ENCODE measurements at regions not wholly inside any gene's neighbourhood (a gene's known extent, or its start where the extent isn't known, plus 50 kb on each side); places are given as distances from the start of the nearest gene placed in this dataset.
A peak's percentile ranks its signal among the peaks of the same experiment; 100 is the strongest.

- H3K4me1 Mint-ChIP-seq (ENCODE audit: low read depth), result no peaks in the 10 kb centered on the region
- H3K9me3 Mint-ChIP-seq, result no peaks in the 10 kb centered on the region
- no peaks in the 10 kb centered on the region for H3K36me3 Mint-ChIP-seq (ENCODE audit: insufficient read depth in 2 of 2)
- H3K4me3 Mint-ChIP-seq, result no peak overlapping the region
- no peak for ATAC-seq (replicated peaks in 1 of 2)
- no peak overlapping the region for H3K27ac Mint-ChIP-seq
- H3K27me3 Mint-ChIP-seq (ENCODE audit: low read depth), result no peaks in the 10 kb centered on the region
- no peak for DNase-seq
Measured at GRCh38 chr20:11540558-11540957, 377.1 kb upstream of the BTBD3 start.

GRCh38 chr20:11542645-11543044 is 375.0 kb upstream of the BTBD3 start:
- ATAC-seq (replicated peaks in 1 of 2), result no peak
- DNase-seq, result no peak
- Mint-ChIP-seq H3K36me3 (ENCODE audit: insufficient read depth in 2 of 2) (no peaks in the 10 kb centered on the region), H3K27me3 (ENCODE audit: low read depth) (no peaks in the 10 kb centered on the region), H3K4me3 (no peak overlapping the region), H3K4me1 (ENCODE audit: low read depth) (no peaks in the 10 kb centered on the region), H3K27ac (no peak overlapping the region), H3K9me3 (no peaks in the 10 kb centered on the region)

GRCh38 chr20:11544029-11544678 is 373.5 kb upstream of the BTBD3 start:
- H3K27ac Mint-ChIP-seq, result no peak overlapping the region
- no peaks in the 10 kb centered on the region for H3K9me3 Mint-ChIP-seq
- DNase-seq (peak; percentile 4 to 36), ATAC-seq (replicated peaks in 1 of 2) (no peak)
- no peak overlapping the region for H3K4me3 Mint-ChIP-seq
- H3K27me3 Mint-ChIP-seq (ENCODE audit: low read depth), result no peaks in the 10 kb centered on the region
- H3K36me3 Mint-ChIP-seq (ENCODE audit: insufficient read depth in 2 of 2), result no peaks in the 10 kb centered on the region
- H3K4me1 Mint-ChIP-seq (ENCODE audit: low read depth), result no peaks in the 10 kb centered on the region

- no peak for ATAC-seq (replicated peaks in 1 of 2)
- Mint-ChIP-seq H3K27ac (no peak overlapping the region), H3K4me3 (no peak overlapping the region), H3K4me1 (ENCODE audit: low read depth) (no peaks in the 10 kb centered on the region), H3K27me3 (ENCODE audit: low read depth) (peaks cover 6% of the 10 kb centered on the region), H3K36me3 (ENCODE audit: insufficient read depth in 2 of 2) (no peaks in the 10 kb centered on the region), H3K9me3 (peaks cover 0 to 2% of the 10 kb centered on the region in 2 donors)
- no peak for DNase-seq
Measured at GRCh38 chr20:11546939-11547338, 370.8 kb upstream of the BTBD3 start.

- H3K36me3 Mint-ChIP-seq (ENCODE audit: insufficient read depth in 2 of 2), result no peaks in the 10 kb centered on the region
- H3K27ac Mint-ChIP-seq, result no peak overlapping the region
- ATAC-seq (replicated peaks in 1 of 2) (no peak), DNase-seq (no peak)
- peaks cover 0 to 2% of the 10 kb centered on the region in 2 donors for H3K9me3 Mint-ChIP-seq
- peaks cover 6% of the 10 kb centered on the region for H3K27me3 Mint-ChIP-seq (ENCODE audit: low read depth)
- no peak overlapping the region for H3K4me3 Mint-ChIP-seq
- no peaks in the 10 kb centered on the region for H3K4me1 Mint-ChIP-seq (ENCODE audit: low read depth)
Measured at GRCh38 chr20:11549172-11550103, 368.3 kb upstream of the BTBD3 start.

GRCh38 chr20:11550657-11551338 is 366.9 kb upstream of the BTBD3 start:
- Mint-ChIP-seq H3K4me1 (ENCODE audit: low read depth) (no peaks in the 10 kb centered on the region), H3K27me3 (ENCODE audit: low read depth) (peaks cover 6% of the 10 kb centered on the region), H3K36me3 (ENCODE audit: insufficient read depth in 2 of 2) (no peaks in the 10 kb centered on the region), H3K27ac (no peak overlapping the region), H3K4me3 (no peak overlapping the region), H3K9me3 (peaks cover 0 to 2% of the 10 kb centered on the region in 2 donors)
- no peak for ATAC-seq (replicated peaks in 1 of 2)
- no peak for DNase-seq

GRCh38 chr20:11551479-11551878 is 366.2 kb upstream of the BTBD3 start:
- H3K4me1 Mint-ChIP-seq (ENCODE audit: low read depth), result no peaks in the 10 kb centered on the region
- H3K4me3 Mint-ChIP-seq, result no peak overlapping the region
- ATAC-seq (replicated peaks in 1 of 2) (no peak), DNase-seq (no peak)
- no peaks in the 10 kb centered on the region for H3K36me3 Mint-ChIP-seq (ENCODE audit: insufficient read depth in 2 of 2)
- peaks cover 0 to 2% of the 10 kb centered on the region in 2 donors for H3K9me3 Mint-ChIP-seq
- H3K27me3 Mint-ChIP-seq (ENCODE audit: low read depth), result peaks cover 6% of the 10 kb centered on the region
- H3K27ac Mint-ChIP-seq, result no peak overlapping the region

- no peak overlapping the region for H3K27ac Mint-ChIP-seq
- H3K9me3 Mint-ChIP-seq, result peaks cover 0 to 2% of the 10 kb centered on the region in 2 donors
- no peak overlapping the region for H3K4me3 Mint-ChIP-seq
- no peaks in the 10 kb centered on the region for H3K36me3 Mint-ChIP-seq (ENCODE audit: insufficient read depth in 2 of 2)
- no peaks in the 10 kb centered on the region for H3K4me1 Mint-ChIP-seq (ENCODE audit: low read depth)
- DNase-seq, result no peak
- no peak for ATAC-seq (replicated peaks in 1 of 2)
- H3K27me3 Mint-ChIP-seq (ENCODE audit: low read depth), result peaks cover 6% of the 10 kb centered on the region
Measured at GRCh38 chr20:11553603-11554002, 364.1 kb upstream of the BTBD3 start.

GRCh38 chr20:11555510-11555909 is 362.2 kb upstream of the BTBD3 start:
- no peaks in the 10 kb centered on the region for H3K4me1 Mint-ChIP-seq (ENCODE audit: low read depth)
- ATAC-seq (replicated peaks in 1 of 2) (no peak), DNase-seq (no peak)
- peaks cover 0 to 2% of the 10 kb centered on the region in 2 donors for H3K9me3 Mint-ChIP-seq
- no peak overlapping the region for H3K27ac Mint-ChIP-seq
- no peaks in the 10 kb centered on the region for H3K27me3 Mint-ChIP-seq (ENCODE audit: low read depth)
- no peak overlapping the region for H3K4me3 Mint-ChIP-seq
- H3K36me3 Mint-ChIP-seq (ENCODE audit: insufficient read depth in 2 of 2), result no peaks in the 10 kb centered on the region

GRCh38 chr20:11556410-11556809 is 361.3 kb upstream of the BTBD3 start:
- no peaks in the 10 kb centered on the region for H3K27me3 Mint-ChIP-seq (ENCODE audit: low read depth)
- no peak overlapping the region for H3K27ac Mint-ChIP-seq
- H3K36me3 Mint-ChIP-seq (ENCODE audit: insufficient read depth in 2 of 2), result no peaks in the 10 kb centered on the region
- H3K9me3 Mint-ChIP-seq, result peaks cover 0 to 2% of the 10 kb centered on the region in 2 donors
- H3K4me3 Mint-ChIP-seq, result no peak overlapping the region
- DNase-seq, result no peak
- no peaks in the 10 kb centered on the region for H3K4me1 Mint-ChIP-seq (ENCODE audit: low read depth)
- ATAC-seq (replicated peaks in 1 of 2), result no peak

- H3K4me1 Mint-ChIP-seq (ENCODE audit: low read depth), result no peaks in the 10 kb centered on the region
- H3K27me3 Mint-ChIP-seq (ENCODE audit: low read depth), result no peaks in the 10 kb centered on the region
- H3K9me3 Mint-ChIP-seq, result peaks cover 2 to 5% of the 10 kb centered on the region in 2 donors
- peaks cover 0 to 2% of the 10 kb centered on the region in 2 donors for H3K36me3 Mint-ChIP-seq (ENCODE audit: insufficient read depth in 2 of 2)
- H3K27ac Mint-ChIP-seq, result no peak overlapping the region
- H3K4me3 Mint-ChIP-seq, result no peak overlapping the region
- ATAC-seq (replicated peaks in 1 of 2) (no peak), DNase-seq (no peak)
Measured at GRCh38 chr20:11564491-11564890, 353.2 kb upstream of the BTBD3 start.

GRCh38 chr20:11569163-11569562 is 348.5 kb upstream of the BTBD3 start:
- Mint-ChIP-seq H3K36me3 (ENCODE audit: insufficient read depth in 2 of 2) (peaks cover 0 to 2% of the 10 kb centered on the region in 2 donors), H3K9me3 (peaks cover 4 to 7% of the 10 kb centered on the region in 2 donors), H3K4me3 (no peak overlapping the region), H3K4me1 (ENCODE audit: low read depth) (no peaks in the 10 kb centered on the region), H3K27ac (no peak overlapping the region), H3K27me3 (ENCODE audit: low read depth) (no peaks in the 10 kb centered on the region)
- ATAC-seq (replicated peaks in 1 of 2) (no peak), DNase-seq (no peak)

- no peak overlapping the region for H3K27ac Mint-ChIP-seq
- H3K27me3 Mint-ChIP-seq (ENCODE audit: low read depth), result no peaks in the 10 kb centered on the region
- DNase-seq (no peak), ATAC-seq (replicated peaks in 1 of 2) (no peak)
- no peaks in the 10 kb centered on the region for H3K36me3 Mint-ChIP-seq (ENCODE audit: insufficient read depth in 2 of 2)
- no peaks in the 10 kb centered on the region for H3K4me1 Mint-ChIP-seq (ENCODE audit: low read depth)
- no peak overlapping the region for H3K4me3 Mint-ChIP-seq
- H3K9me3 Mint-ChIP-seq, result peaks cover 8 to 9% of the 10 kb centered on the region in 2 donors
Measured at GRCh38 chr20:11573507-11573906, 344.2 kb upstream of the BTBD3 start.

Measured in activated T-cell treated with anti-CD3 and anti-CD28 coated beads, Interleukin-2, amount 50 U/mL, for 72 hours (primary cell).